Endodermal cell (in vitro differentiated cells): ENCODE measurements at regions not wholly inside any gene's neighbourhood (a gene's known extent, or its start where the extent isn't known, plus 50 kb on each side); places are given as distances from the start of the nearest gene placed in this dataset.

ENCODE experiments used
- DNase-seq: peaks from one replicate; pipeline ENCODE4 v3.0.0-alpha.2; 2017
- H3K27ac ChIP-seq: 2 replicates; pipeline ENCODE4 v1.5.1; 2013; ENCODE audit warnings: mild to moderate bottlenecking, low read depth, low read length, moderate library complexity
- H3K27me3 ChIP-seq: 2 replicates; pipeline ENCODE4 v1.6.1; 2013; ENCODE audit warnings: mild to moderate bottlenecking, low read length, moderate library complexity; ENCODE audit not compliant: insufficient read depth, control insufficient read depth, poor library complexity, severe bottlenecking
- H3K36me3 ChIP-seq: 2 replicates; pipeline ENCODE4 v1.7.0; 2013; ENCODE audit warnings: mild to moderate bottlenecking, low read length, moderate library complexity; ENCODE audit not compliant: control insufficient read depth, insufficient read depth
- H3K4me1 ChIP-seq: one replicate; pipeline ENCODE4 v1.7.0; 2013; ENCODE audit warnings: low read length; ENCODE audit not compliant: control insufficient read depth, insufficient read depth
- H3K4me3 ChIP-seq: 2 replicates; pipeline ENCODE4 v1.5.1; 2013; ENCODE audit warnings: mild to moderate bottlenecking, low read length, moderate library complexity
- H3K9ac ChIP-seq: 2 replicates; pipeline ENCODE4 v1.6.1; 2013; ENCODE audit warnings: mild to moderate bottlenecking, low read length, moderate library complexity; ENCODE audit not compliant: poor library complexity, severe bottlenecking; ENCODE audit errors: extremely low read depth
- H3K9me3 ChIP-seq: 2 replicates; pipeline ENCODE4 v1.6.1; 2013; ENCODE audit warnings: mild to moderate bottlenecking, low read length, moderate library complexity; ENCODE audit not compliant: control insufficient read depth
- H3K27ac Mint-ChIP-seq: 2 replicates; pipeline ENCODE4 v1.8.0; 2020; ENCODE audit warnings: mixed read lengths
- H3K27me3 Mint-ChIP-seq: 2 replicates; pipeline ENCODE4 v1.8.0; 2021; ENCODE audit warnings: mild to moderate bottlenecking, mixed read lengths; ENCODE audit not compliant: insufficient read depth
- H3K36me3 Mint-ChIP-seq: 2 replicates; pipeline ENCODE4 v1.8.0; 2020; ENCODE audit warnings: low read depth, mixed read lengths
- H3K4me1 Mint-ChIP-seq: 2 replicates; pipeline ENCODE4 v1.8.0; 2020; ENCODE audit warnings: mixed read lengths
- H3K4me3 Mint-ChIP-seq: 2 replicates; pipeline ENCODE4 v1.8.0; 2020; ENCODE audit warnings: mild to moderate bottlenecking, moderate library complexity, mixed read lengths
- H3K9me3 Mint-ChIP-seq: 2 replicates; pipeline ENCODE4 v1.8.0; 2020; ENCODE audit warnings: mild to moderate bottlenecking, mixed read lengths
- CTCF ChIP-seq: fragments of 200-600 bp; sonication (generic); conservative IDR thresholded peaks from 2 replicates; pipeline ENCODE4 v1.5.0; 2021; ENCODE audit warnings: antibody characterized with exemption, mild to moderate bottlenecking
- WGBS, 2 experiments: methylation state at CpG; one replicate each; pipeline versions ENCODE4 v1.1.5 to v1.1.7; 2013; ENCODE audit warnings: missing lambda C conversion rate in 2 of 2, mixed read lengths in 1 of 2; ENCODE audit not compliant: insufficient coverage in 1 of 2, insufficient read length in 1 of 2; 5-methylcytosine and 5-hydroxymethylcytosine counted together

DNA sequence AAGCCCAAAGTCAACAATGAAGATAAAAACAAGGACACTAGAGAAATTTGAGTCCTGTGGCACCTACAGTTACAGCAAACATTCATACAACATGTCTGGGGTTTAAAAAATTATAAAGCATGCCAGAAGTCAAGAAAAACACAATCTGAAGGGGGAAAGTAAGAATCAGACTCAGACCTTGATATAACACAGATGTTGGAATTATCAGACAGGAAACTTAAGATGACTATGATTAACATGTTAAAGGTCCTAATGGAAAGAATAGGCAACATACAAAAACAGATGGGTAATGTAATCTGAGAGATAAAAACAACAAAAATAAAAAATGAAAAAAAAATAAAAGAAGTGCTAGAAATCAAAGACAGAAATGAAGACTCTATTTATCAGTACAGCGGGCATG lies 446.5 kb downstream of the SPRY1 start:
- Mint-ChIP-seq H3K27ac (no peak overlapping the region), H3K9me3 (peaks cover 10% of the 10 kb centered on the region), H3K36me3 (no peaks in the 10 kb centered on the region), H3K27me3 (no peaks in the 10 kb centered on the region), H3K4me1 (peaks cover 17% of the 10 kb centered on the region), H3K4me3 (no peak overlapping the region)
- H3K27me3 ChIP-seq = no peaks in the 10 kb centered on the region
- H3K9ac ChIP-seq = no peak overlapping the region
- no peak for DNase-seq
- H3K4me3 ChIP-seq = no peak overlapping the region
- H3K36me3 ChIP-seq = no peaks in the 10 kb centered on the region
- peaks cover 3% of the 10 kb centered on the region for H3K4me1 ChIP-seq
- no peak for TF ChIP-seq CTCF
- H3K27ac ChIP-seq = no peak overlapping the region
- no peaks in the 10 kb centered on the region for H3K9me3 ChIP-seq
- 100% methylated on average over 1 of the region's 1 CpG for WGBS, 2 experiments

DNA sequence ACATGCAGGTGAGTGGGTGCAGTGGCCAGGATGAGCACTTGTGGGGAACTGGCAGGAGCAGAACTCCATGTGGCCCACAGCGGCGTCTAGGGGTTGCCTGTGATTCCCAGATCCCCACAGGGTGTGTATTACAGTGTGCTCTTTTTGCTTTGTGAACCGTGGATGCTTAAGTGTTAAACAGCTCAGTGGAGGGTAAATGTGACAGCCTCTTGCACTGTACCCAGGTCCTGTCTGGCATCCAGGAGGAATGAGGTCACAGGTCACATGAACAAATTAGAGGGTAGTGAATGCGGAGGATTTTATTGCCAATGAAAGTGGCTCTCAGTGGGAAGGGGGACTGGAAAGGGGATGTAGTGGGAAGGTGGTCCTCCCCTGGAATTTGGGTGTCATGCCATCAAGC lies 447.8 kb downstream of the SPRY1 start:
- TF ChIP-seq CTCF = no peak
- 93 to 96% methylated on average over 2 to 4 of the region's 4 CpGs for WGBS, 2 experiments

GRCh38 chr4:123846092-123846491 lies 449.5 kb downstream of the SPRY1 start:
- H3K27me3 ChIP-seq = no peaks in the 10 kb centered on the region
- H3K9ac ChIP-seq = no peak overlapping the region

More for the DNA sequence above, 447.8 kb downstream of the SPRY1 start:
- H3K9me3 ChIP-seq = no peaks in the 10 kb centered on the region
- H3K9me3 Mint-ChIP-seq = peaks cover 10% of the 10 kb centered on the region
- no peak overlapping the region for H3K27ac Mint-ChIP-seq
- H3K4me3 Mint-ChIP-seq = no peak overlapping the region
- no peaks in the 10 kb centered on the region for H3K27me3 ChIP-seq
- no peak for DNase-seq
- H3K4me1 ChIP-seq = no peaks in the 10 kb centered on the region
- no peak overlapping the region for H3K4me3 ChIP-seq
- no peak overlapping the region for H3K9ac ChIP-seq
- no peaks in the 10 kb centered on the region for H3K36me3 Mint-ChIP-seq
- H3K4me1 Mint-ChIP-seq = peaks cover 14% of the 10 kb centered on the region
- H3K27ac ChIP-seq = no peak overlapping the region
- H3K36me3 ChIP-seq = no peaks in the 10 kb centered on the region
- H3K27me3 Mint-ChIP-seq = no peaks in the 10 kb centered on the region

More at GRCh38 chr4:123846092-123846491, 449.5 kb downstream of the SPRY1 start:
- Histone ChIP-seq H3K27ac (no peak overlapping the region), H3K36me3 (no peaks in the 10 kb centered on the region), H3K9me3 (no peaks in the 10 kb centered on the region), H3K4me1 (no peaks in the 10 kb centered on the region), H3K4me3 (no peak overlapping the region)
- no peak for DNase-seq
- no peak overlapping the region for H3K27ac Mint-ChIP-seq
- peaks cover 13% of the 10 kb centered on the region for H3K4me1 Mint-ChIP-seq
- no peaks in the 10 kb centered on the region for H3K27me3 Mint-ChIP-seq
- TF ChIP-seq CTCF = no peak
- H3K4me3 Mint-ChIP-seq = no peak overlapping the region
- peaks cover 10% of the 10 kb centered on the region for H3K9me3 Mint-ChIP-seq
- no peaks in the 10 kb centered on the region for H3K36me3 Mint-ChIP-seq
